Lung (tissue), 11 donors: ENCODE measurements at regions not wholly inside any gene's neighbourhood (a gene's known extent, or its start where the extent isn't known, plus 50 kb on each side); places are given as distances from the start of the nearest gene placed in this dataset.
"Not testable (repeated sequence)": the region's sequence is repeated elsewhere in the genome, so short reads cannot be mapped to it uniquely, and the experiment has no call there.

Experiments
- ATAC-seq: fragments of 200-7000 bp; cut with Tn5 transposase; one replicate; pipeline ENCODE4 v1.9.1; 2020; ENCODE audit warnings: moderate number of reproducible peaks; ENCODE audit not compliant: insufficient read depth, low FRiP score
- DNase-seq, 3 donors: peaks; one replicate each; pipeline ENCODE4 v3.0.0-alpha.2; 2013 to 2017
- H3K27ac ChIP-seq, 2 donors: one replicate each; pipeline ENCODE4 v1.5.1; 2013; ENCODE audit warnings: mild to moderate bottlenecking in 2 of 2, moderate library complexity in 2 of 2, control low read depth in 1 of 2, inconsistent platforms in 1 of 2, low read depth in 1 of 2, low read length in 1 of 2
- H3K27me3 ChIP-seq, 3 donors: one replicate each; pipeline ENCODE4 v1.5.1; 2013; ENCODE audit warnings: low read length in 2 of 3; ENCODE audit not compliant: control insufficient read depth in 3 of 3, insufficient read depth in 3 of 3
- H3K36me3 ChIP-seq, 4 donors: one replicate each; pipeline ENCODE4 v1.5.1; 2013; ENCODE audit warnings: low read length in 4 of 4, mild to moderate bottlenecking in 1 of 4, moderate library complexity in 1 of 4; ENCODE audit not compliant: control insufficient read depth in 4 of 4, insufficient read depth in 4 of 4
- H3K4me1 ChIP-seq, 5 donors: one replicate each; pipeline ENCODE4 v1.5.1; 2013; ENCODE audit warnings: low read length in 5 of 5, mild to moderate bottlenecking in 2 of 5, moderate library complexity in 1 of 5; ENCODE audit not compliant: control insufficient read depth in 5 of 5, insufficient read depth in 5 of 5
- H3K4me3 ChIP-seq: one replicate; pipeline ENCODE4 v1.5.1; 2013; ENCODE audit warnings: mild to moderate bottlenecking, control low read depth, moderate library complexity
- H3K9ac ChIP-seq, 2 donors: one replicate each; pipeline ENCODE4 v1.5.1; 2013; ENCODE audit warnings: low read length in 2 of 2, control low read depth in 1 of 2; ENCODE audit not compliant: insufficient read depth in 1 of 2
- H3K9me3 ChIP-seq, 4 donors: one replicate each; pipeline ENCODE4 v1.5.1; 2013; ENCODE audit warnings: low read length in 3 of 4, mild to moderate bottlenecking in 1 of 4, moderate library complexity in 1 of 4; ENCODE audit not compliant: control insufficient read depth in 4 of 4, insufficient read depth in 3 of 4
- CTCF ChIP-seq: IDR thresholded peaks from 2 replicates; pipeline ENCODE4 v1.5.1; 2012; ENCODE audit warnings: mild to moderate bottlenecking; ENCODE audit errors: control extremely low read depth, extremely low read depth
- WGBS, 2 donors: extraction: QIAGEN DNeasy Blood & Tissue Kit; methylation state at CpG; one replicate each; pipeline ENCODE4 v1.1.7; 2013; 5-methylcytosine and 5-hydroxymethylcytosine counted together
- donor health status: control.
- donor health status: control.
- donor health status: Bipolar disorder and iron deficiency.
- donor health status: healthy.
- donor health status: DM: yes; HTN: yes; CAD: no.

GRCh38 chrX:3521396-3521795, 174.9 kb upstream of the MXRA5 start:
- no peak for TF ChIP-seq CTCF
- 64 to 73% methylated on average over 3 of the region's 3 CpGs for WGBS, 2 donors
- H3K27me3 ChIP-seq, result peaks cover 0 to 66% (median 13%) of the 10 kb centered on the region in 3 donors
- no peaks in the 10 kb centered on the region for H3K36me3 ChIP-seq
- peak; percentile 39 for ATAC-seq
- no peaks in the 10 kb centered on the region for H3K4me1 ChIP-seq
- no peak overlapping the region for H3K9ac ChIP-seq
- H3K27ac ChIP-seq, result no peak overlapping the region
- H3K4me3 ChIP-seq, result no peak overlapping the region
- peak in 2 of 3 donors; percentile 31 to 61 for DNase-seq
- H3K9me3 ChIP-seq, result peaks cover 0 to 2% (median 0%) of the 10 kb centered on the region in 4 donors

GRCh38 chrX:3520982-3521381, 174.5 kb upstream of the MXRA5 start:
- Histone ChIP-seq H3K36me3 (no peaks in the 10 kb centered on the region), H3K9me3 (peaks cover 0 to under 1% (median 0%) of the 10 kb centered on the region in 4 donors), H3K27me3 (peaks cover 0 to 66% (median 12%) of the 10 kb centered on the region in 3 donors), H3K4me3 (no peak overlapping the region), H3K9ac (no peak overlapping the region), H3K27ac (no peak overlapping the region), H3K4me1 (no peaks in the 10 kb centered on the region)
- TF ChIP-seq CTCF, result no peak
- no peak for DNase-seq
- WGBS, 2 donors, result 48 to 75% methylated on average over 3 of the region's 3 CpGs
- no peak for ATAC-seq

- no peak for TF ChIP-seq CTCF
- peaks cover 0 to 66% (median 7%) of the 10 kb centered on the region in 3 donors for H3K27me3 ChIP-seq
- ATAC-seq (no peak), DNase-seq (no peak)
- no peak overlapping the region for H3K27ac ChIP-seq
- no peak overlapping the region for H3K9ac ChIP-seq
- H3K36me3 ChIP-seq, result no peaks in the 10 kb centered on the region
- no peaks in the 10 kb centered on the region for H3K9me3 ChIP-seq
- no peak overlapping the region for H3K4me3 ChIP-seq
- WGBS, 2 donors, result 82 to 85% methylated on average over 3 of the region's 3 CpGs
- H3K4me1 ChIP-seq, result no peaks in the 10 kb centered on the region
Observed at GRCh38 chrX:3520458-3520857, 174.0 kb upstream of the MXRA5 start.

GRCh38 chrX:3519384-3519783, 172.9 kb upstream of the MXRA5 start:
- H3K27ac ChIP-seq, H3K36me3 ChIP-seq, ATAC-seq, DNase-seq, H3K4me1 ChIP-seq, H3K9ac ChIP-seq, H3K4me3 ChIP-seq, H3K9me3 ChIP-seq: not testable (repeated sequence)
- 87 to 92% methylated on average over 7 to 8 of the region's 8 CpGs for WGBS, 2 donors
- H3K27me3 ChIP-seq, result peaks cover 0 to 60% (median 9%) of the 10 kb centered on the region in 3 donors
